ENCODE measurements at regions not wholly inside any gene's neighbourhood (a gene's known extent, or its start where the extent isn't known, plus 50 kb on each side); places are given as distances from the start of the nearest gene placed in this dataset.
A peak's percentile ranks its signal among the peaks of the same experiment; 100 is the strongest.

- TF ChIP-seq, protein P1, sequence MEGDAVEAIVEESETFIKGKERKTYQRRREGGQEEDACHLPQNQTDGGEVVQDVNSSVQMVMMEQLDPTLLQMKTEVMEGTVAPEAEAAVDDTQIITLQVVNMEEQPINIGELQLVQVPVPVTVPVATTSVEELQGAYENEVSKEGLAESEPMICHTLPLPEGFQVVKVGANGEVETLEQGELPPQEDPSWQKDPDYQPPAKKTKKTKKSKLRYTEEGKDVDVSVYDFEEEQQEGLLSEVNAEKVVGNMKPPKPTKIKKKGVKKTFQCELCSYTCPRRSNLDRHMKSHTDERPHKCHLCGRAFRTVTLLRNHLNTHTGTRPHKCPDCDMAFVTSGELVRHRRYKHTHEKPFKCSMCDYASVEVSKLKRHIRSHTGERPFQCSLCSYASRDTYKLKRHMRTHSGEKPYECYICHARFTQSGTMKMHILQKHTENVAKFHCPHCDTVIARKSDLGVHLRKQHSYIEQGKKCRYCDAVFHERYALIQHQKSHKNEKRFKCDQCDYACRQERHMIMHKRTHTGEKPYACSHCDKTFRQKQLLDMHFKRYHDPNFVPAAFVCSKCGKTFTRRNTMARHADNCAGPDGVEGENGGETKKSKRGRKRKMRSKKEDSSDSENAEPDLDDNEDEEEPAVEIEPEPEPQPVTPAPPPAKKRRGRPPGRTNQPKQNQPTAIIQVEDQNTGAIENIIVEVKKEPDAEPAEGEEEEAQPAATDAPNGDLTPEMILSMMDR (IDR thresholded peaks at IDR 0.05; ENCODE audit: insufficient read depth, low read depth, low read length) = no peak
- DNase-seq (ENCODE audit: low read depth) = no peak
- H3K4me3 ChIP-seq (ENCODE audit: low read depth, low read length) = no peak overlapping the region
Measured at GRCh38 chr5:23614422-23614821, 107.0 kb downstream of the PRDM9 start.

DNA sequence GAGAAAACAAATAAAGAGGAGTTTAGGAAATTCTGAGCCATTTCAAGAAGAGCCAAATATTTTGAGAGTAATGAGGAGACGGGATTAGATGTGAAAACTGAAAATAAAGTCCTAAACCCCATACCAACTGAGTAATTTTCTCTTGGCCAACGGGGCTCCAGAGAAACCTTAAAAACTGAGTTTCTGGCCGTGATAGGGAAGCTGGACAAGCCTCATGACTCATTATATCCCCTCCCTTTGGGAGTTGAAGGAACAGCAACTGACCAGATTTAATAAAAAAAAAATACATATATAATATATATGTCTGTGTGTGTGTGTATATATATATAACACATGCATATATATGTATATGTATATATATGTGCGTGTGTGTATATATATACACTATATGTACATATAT is 119.6 kb downstream of the PRDM9 start:
- no peak for DNase-seq (ENCODE audit: low read depth)
- TF ChIP-seq, protein P1 (IDR thresholded peaks at IDR 0.05; ENCODE audit: insufficient read depth, low read depth, low read length) = no peak
- H3K4me3 ChIP-seq (ENCODE audit: low read depth, low read length) = no peak overlapping the region

DNA sequence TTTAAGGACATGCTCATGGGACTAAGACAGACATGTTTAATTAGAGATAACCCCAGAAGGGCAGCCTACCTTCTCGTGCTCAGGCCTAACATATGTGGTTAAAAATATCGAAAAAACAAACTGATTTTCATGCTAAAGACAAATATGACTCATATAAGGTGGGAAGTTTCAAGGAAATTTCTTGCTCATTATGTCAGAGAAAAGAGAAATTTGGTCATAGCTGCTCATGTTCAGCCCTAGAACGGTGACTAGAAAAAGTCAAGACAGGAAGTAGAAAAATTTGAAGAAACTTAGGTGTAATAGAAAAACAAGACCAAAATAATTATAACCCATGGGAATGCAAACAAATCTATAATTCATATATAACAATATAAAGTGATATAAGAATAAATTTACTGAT is 120.6 kb downstream of the PRDM9 start:
- no peak for DNase-seq (ENCODE audit: low read depth)
- TF ChIP-seq, protein P1 (IDR thresholded peaks at IDR 0.05; ENCODE audit: insufficient read depth, low read depth, low read length) = no peak
- H3K4me3 ChIP-seq (ENCODE audit: low read depth, low read length) = no peak overlapping the region

DNA sequence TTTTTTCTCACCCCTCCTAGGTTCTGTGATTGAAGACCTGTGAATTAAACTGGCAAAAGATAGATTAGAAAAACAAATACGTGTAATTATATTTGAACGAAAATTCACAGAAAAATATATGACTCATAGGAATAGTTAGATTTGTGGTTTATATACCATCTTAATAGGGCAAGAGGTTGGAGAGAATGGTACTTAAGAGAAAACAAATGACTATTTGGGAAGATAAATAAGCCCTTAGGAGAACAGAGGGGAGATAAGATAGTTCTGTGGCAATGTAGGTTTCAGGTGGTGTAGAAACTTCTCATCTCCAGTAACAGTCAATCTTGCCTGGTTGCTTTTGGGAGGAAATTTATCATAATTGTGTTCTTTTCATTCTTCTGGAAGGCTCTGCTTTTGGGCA is 122.0 kb downstream of the PRDM9 start:
- no peak overlapping the region for H3K4me3 ChIP-seq (ENCODE audit: low read depth, low read length)
- no peak for DNase-seq (ENCODE audit: low read depth)
- TF ChIP-seq, protein P1 (IDR thresholded peaks at IDR 0.05; ENCODE audit: insufficient read depth, low read depth, low read length) = no peak

GRCh38 chr5:23631302-23632045 is 124.1 kb downstream of the PRDM9 start:
- H3K4me3 ChIP-seq (ENCODE audit: low read depth, low read length) = no peak overlapping the region
- TF ChIP-seq, protein P1 (IDR thresholded peaks at IDR 0.05; ENCODE audit: insufficient read depth, low read depth, low read length) = no peak
- peak; percentile 2 for DNase-seq (ENCODE audit: low read depth)

GRCh38 chr5:23635938-23636337 is 128.5 kb downstream of the PRDM9 start:
- no peak overlapping the region for H3K4me3 ChIP-seq (ENCODE audit: low read depth, low read length)
- TF ChIP-seq, protein P1 (IDR thresholded peaks at IDR 0.05; ENCODE audit: insufficient read depth, low read depth, low read length) = no peak
- no peak for DNase-seq (ENCODE audit: low read depth)

GRCh38 chr5:23639326-23639725 is 131.9 kb downstream of the PRDM9 start:
- no peak overlapping the region for H3K4me3 ChIP-seq (ENCODE audit: low read depth, low read length)
- TF ChIP-seq, protein P1 (IDR thresholded peaks at IDR 0.05; ENCODE audit: insufficient read depth, low read depth, low read length) = no peak
- no peak for DNase-seq (ENCODE audit: low read depth)

All from fibroblast of villous mesenchyme (primary cell).